CD14-positive monocyte (primary cell): ENCODE measurements at regions not wholly inside any gene's neighbourhood (a gene's known extent, or its start where the extent isn't known, plus 50 kb on each side); places are given as distances from the start of the nearest gene placed in this dataset.

Experiments used
- DNase-seq, 3 donors: peaks; one replicate each; pipeline ENCODE4 v3.0.0-alpha.2; 2011 to 2022
- H2AFZ ChIP-seq: 2 replicates; pipeline ENCODE4 v1.6.0; 2012; ENCODE audit warnings: mild to moderate bottlenecking, low read depth, low read length, inconsistent platforms; ENCODE audit not compliant: insufficient read depth, poor library complexity, severe bottlenecking
- H3K27ac ChIP-seq, 2 donors: 1 replicate in 1 of 2; 2 replicates in 1 of 2; pipeline ENCODE4 v1.5.1; 2012 to 2013; ENCODE audit warnings: low read length in 2 of 2, control low read depth in 1 of 2, inconsistent platforms in 1 of 2, low read depth in 1 of 2, mild to moderate bottlenecking in 1 of 2
- H3K27me3 ChIP-seq, 2 donors: one replicate each; pipeline versions ENCODE4 v1.6.0 to v1.6.1; 2011 to 2013; ENCODE audit warnings: low read length in 2 of 2; ENCODE audit not compliant: control insufficient read depth in 2 of 2, insufficient read depth in 2 of 2
- H3K36me3 ChIP-seq, 2 donors: replicated peaks in 1 of 2; 1 replicate in 1 of 2; 2 replicates in 1 of 2; pipeline versions ENCODE4 v1.5.1 to v1.6.1; 2012 to 2013; ENCODE audit warnings: low read length in 2 of 2, control low read depth in 1 of 2, inconsistent platforms in 1 of 2, mild to moderate bottlenecking in 1 of 2; ENCODE audit not compliant: insufficient read depth in 2 of 2, control insufficient read depth in 1 of 2
- H3K4me1 ChIP-seq, 2 donors: 1 replicate in 1 of 2; 2 replicates in 1 of 2; pipeline versions ENCODE4 v1.5.1 to v1.6.1; 2012 to 2013; ENCODE audit warnings: low read length in 2 of 2, control low read depth in 1 of 2, inconsistent platforms in 1 of 2, mild to moderate bottlenecking in 1 of 2, moderate library complexity in 1 of 2; ENCODE audit not compliant: insufficient read depth in 2 of 2, control insufficient read depth in 1 of 2
- H3K4me2 ChIP-seq: replicated peaks from 2 replicates; pipeline ENCODE3; 2012; ENCODE audit warnings: low read length, moderate library complexity, mild to moderate bottlenecking; ENCODE audit not compliant: poor library complexity, severe bottlenecking; ENCODE audit errors: extremely low read depth
- H3K4me3 ChIP-seq, 3 experiments: fragments of 200-600 bp in 1 of 3; sonication (generic) in 1 of 3; replicated peaks in 1 of 3; 1 replicate in 2 of 3; 2 replicates in 1 of 3; pipeline ENCODE4 v1.5.1; 2011 to 2013; ENCODE audit warnings: low read length in 3 of 3, mild to moderate bottlenecking in 3 of 3, control low read depth in 2 of 3, low read depth in 2 of 3, inconsistent platforms in 1 of 3, moderate library complexity in 1 of 3
- H3K79me2 ChIP-seq: 2 replicates; pipeline ENCODE4 v1.6.0; 2012; ENCODE audit warnings: mild to moderate bottlenecking, control low read depth, inconsistent platforms, low read length, moderate library complexity; ENCODE audit not compliant: insufficient read depth
- H3K9ac ChIP-seq: 2 replicates; pipeline ENCODE4 v1.6.0; 2017; ENCODE audit warnings: low read length, mild to moderate bottlenecking; ENCODE audit not compliant: insufficient read depth, poor library complexity, severe bottlenecking
- H3K9me3 ChIP-seq, 2 donors: replicated peaks in 1 of 2; 1 replicate in 1 of 2; 2 replicates in 1 of 2; pipeline versions ENCODE4 v1.5.1 to v1.6.1; 2012 to 2013; ENCODE audit warnings: low read length in 2 of 2, control low read depth in 1 of 2; ENCODE audit not compliant: control insufficient read depth in 1 of 2, insufficient read depth in 1 of 2
- H4K20me1 ChIP-seq: 2 replicates; pipeline ENCODE4 v1.6.0; 2012; ENCODE audit warnings: mild to moderate bottlenecking, low read length, control low read depth, moderate library complexity; ENCODE audit not compliant: insufficient read depth
- H3K27ac Mint-ChIP-seq, 7 donors: one replicate each; pipeline ENCODE4 v1.8.0; 2020; ENCODE audit warnings: mild to moderate bottlenecking in 7 of 7, mixed read lengths in 7 of 7, moderate library complexity in 6 of 7, inconsistent platforms in 2 of 7
- H3K27me3 Mint-ChIP-seq, 3 donors: one replicate each; pipeline ENCODE4 v1.8.0; 2021 to 2022; ENCODE audit warnings: low read depth in 3 of 3, mild to moderate bottlenecking in 3 of 3, mixed read lengths in 3 of 3, moderate library complexity in 3 of 3, inconsistent platforms in 1 of 3
- H3K36me3 Mint-ChIP-seq, 2 donors: one replicate each; pipeline ENCODE4 v1.8.0; 2020; ENCODE audit warnings: mixed read lengths in 2 of 2, inconsistent platforms in 1 of 2, mild to moderate bottlenecking in 1 of 2
- H3K4me1 Mint-ChIP-seq: one replicate; pipeline ENCODE4 v1.8.0; 2020; ENCODE audit warnings: mild to moderate bottlenecking, mixed read lengths
- H3K4me3 Mint-ChIP-seq, 2 donors: one replicate each; pipeline ENCODE4 v1.8.0; 2020; ENCODE audit warnings: mild to moderate bottlenecking in 2 of 2, mixed read lengths in 2 of 2, moderate library complexity in 1 of 2
- H3K9me3 Mint-ChIP-seq, 7 donors: one replicate each; pipeline ENCODE4 v1.8.0; 2020 to 2022; ENCODE audit warnings: mixed read lengths in 7 of 7, mild to moderate bottlenecking in 6 of 7, moderate library complexity in 6 of 7, inconsistent platforms in 2 of 7
- CTCF ChIP-seq: fragments of 200-600 bp; IDR thresholded peaks from one replicate; pipeline ENCODE4 v1.8.0; 2022; ENCODE audit warnings: antibody characterized with exemption, mild to moderate bottlenecking
- WGBS: methylation state at CpG from one replicate; pipeline ENCODE4 v1.1.5; 2013; ENCODE audit warnings: missing lambda C conversion rate; ENCODE audit not compliant: insufficient coverage; 5-methylcytosine and 5-hydroxymethylcytosine counted together
- intact Hi-C, 2 donors: fragments of 100-400 bp; cut with micrococcal nuclease; formaldehyde crosslinking; loops; one replicate each; pipeline versions ENCODE4 v1.15.0 to v1.15.1; 2023

GRCh38 chr13:65913173-65913572 lies 1317.0 kb downstream of the PCDH9 start:
- Histone ChIP-seq H3K79me2 (no peaks in the 10 kb centered on the region), H3K4me2 (no peak overlapping the region), H3K9ac (no peak overlapping the region), H3K36me3 (no peaks in the 10 kb centered on the region), H3K4me3 (no peak overlapping the region), H3K27me3 (no peaks in the 10 kb centered on the region), H3K9me3 (peaks cover 11 to 16% of the 10 kb centered on the region in 2 donors), H4K20me1 (no peaks in the 10 kb centered on the region), H3K4me1 (no peaks in the 10 kb centered on the region), H2AFZ (no peak overlapping the region), H3K27ac (no peak overlapping the region)
- no CpG with 5 or more reads among the region's 2 CpGs for WGBS
- H3K36me3 Mint-ChIP-seq: no peaks in the 10 kb centered on the region
- no peak overlapping the region for H3K27ac Mint-ChIP-seq
- H3K4me1 Mint-ChIP-seq: no peaks in the 10 kb centered on the region
- peaks cover 4 to 16% (median 10%) of the 10 kb centered on the region in 7 donors for H3K9me3 Mint-ChIP-seq
- DNase-seq: no peak
- no peak for TF ChIP-seq CTCF
- H3K4me3 Mint-ChIP-seq: no peak overlapping the region
- H3K27me3 Mint-ChIP-seq: no peaks in the 10 kb centered on the region
- intact Hi-C loops: no loop called here

GRCh38 chr13:65912516-65912915 lies 1317.6 kb downstream of the PCDH9 start:
- Mint-ChIP-seq H3K4me1 (no peaks in the 10 kb centered on the region), H3K27me3 (no peaks in the 10 kb centered on the region), H3K4me3 (no peak overlapping the region), H3K27ac (no peak overlapping the region), H3K9me3 (peaks cover 4 to 18% (median 10%) of the 10 kb centered on the region in 7 donors), H3K36me3 (no peaks in the 10 kb centered on the region)
- H3K4me1 ChIP-seq: no peaks in the 10 kb centered on the region
- no peaks in the 10 kb centered on the region for H3K79me2 ChIP-seq
- no peaks in the 10 kb centered on the region for H4K20me1 ChIP-seq
- intact Hi-C loops: no loop called here
- H3K36me3 ChIP-seq: no peaks in the 10 kb centered on the region
- H3K9ac ChIP-seq: no peak overlapping the region
- H3K4me3 ChIP-seq: no peak overlapping the region
- no peak overlapping the region for H2AFZ ChIP-seq
- no peaks in the 10 kb centered on the region for H3K27me3 ChIP-seq
- WGBS: no CpG with 5 or more reads among the region's 3 CpGs
- H3K27ac ChIP-seq: no peak overlapping the region
- no peak for DNase-seq
- H3K9me3 ChIP-seq: peaks cover 11 to 19% of the 10 kb centered on the region in 2 donors
- no peak for TF ChIP-seq CTCF
- H3K4me2 ChIP-seq: no peak overlapping the region
